ENCODE measurements at regions not wholly inside any gene's neighbourhood (a gene's known extent, or its start where the extent isn't known, plus 50 kb on each side); places are given as distances from the start of the nearest gene placed in this dataset.

DNA sequence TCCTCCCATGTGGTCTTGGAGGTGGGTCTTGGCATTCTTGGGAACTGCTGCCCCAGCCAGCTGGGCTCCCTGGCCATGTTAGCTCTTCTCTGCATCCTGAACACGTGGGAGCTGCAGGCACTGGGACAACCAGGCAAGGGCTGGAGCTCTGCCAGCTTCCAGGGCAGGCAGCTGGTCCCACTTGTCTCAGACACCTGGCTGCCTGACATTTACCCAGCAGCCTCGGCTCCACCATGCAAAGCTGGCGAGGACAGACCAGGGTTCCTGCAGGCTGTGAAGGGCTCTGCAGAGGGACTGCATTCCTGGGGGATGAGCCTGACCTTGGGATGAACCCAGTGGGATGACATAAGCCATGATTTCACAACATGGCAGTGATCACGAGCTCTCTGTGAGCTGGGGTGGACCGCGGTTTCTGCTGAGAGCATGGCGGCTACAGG, 99.0 kb upstream of the TSHZ3 start:
- peak; percentile 41 for DNase-seq

DNA sequence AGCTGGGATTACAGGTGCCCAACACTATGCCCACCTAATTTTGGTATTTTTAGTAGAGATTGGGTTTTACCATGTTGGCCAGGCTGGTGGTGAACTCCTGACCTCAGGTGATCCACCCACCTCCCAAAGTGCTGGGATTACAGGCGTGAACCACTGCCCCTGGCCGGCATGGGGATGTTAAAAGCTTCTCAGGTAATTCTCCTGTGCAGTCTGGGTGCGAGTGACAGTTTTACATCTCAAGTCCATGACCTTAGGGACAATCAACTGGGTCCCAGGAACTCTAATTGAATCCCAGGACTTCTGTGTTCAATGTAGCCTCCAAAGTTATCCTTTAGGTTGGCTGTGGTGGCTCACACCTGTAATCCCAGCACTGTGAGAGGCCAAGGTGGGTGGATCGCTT, 100.1 kb upstream of the TSHZ3 start:
- no peak for DNase-seq

DNA sequence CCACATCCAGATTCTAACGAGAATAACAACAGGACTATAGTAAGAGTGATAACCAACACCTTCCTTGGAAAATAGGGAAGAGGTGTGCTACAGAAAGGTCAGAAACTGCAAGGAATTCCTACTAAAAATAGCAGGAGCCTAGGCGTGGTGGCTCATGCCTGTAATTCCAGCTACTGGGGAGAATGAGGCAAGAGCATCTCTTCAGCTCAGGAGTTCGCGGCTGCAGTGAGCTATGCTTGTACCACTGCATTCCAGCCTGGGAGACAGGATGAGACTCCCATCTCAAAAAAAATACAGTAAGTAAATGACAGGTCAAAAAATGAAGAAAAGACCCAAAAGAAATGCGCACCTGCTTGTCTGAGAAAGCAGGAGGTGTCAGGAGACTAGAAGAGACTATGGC, 101.5 kb upstream of the TSHZ3 start:
- no peak for DNase-seq

- no peak for DNase-seq
Measured at GRCh38 chr19:31451686-31452330, 102.6 kb upstream of the TSHZ3 start.

DNA sequence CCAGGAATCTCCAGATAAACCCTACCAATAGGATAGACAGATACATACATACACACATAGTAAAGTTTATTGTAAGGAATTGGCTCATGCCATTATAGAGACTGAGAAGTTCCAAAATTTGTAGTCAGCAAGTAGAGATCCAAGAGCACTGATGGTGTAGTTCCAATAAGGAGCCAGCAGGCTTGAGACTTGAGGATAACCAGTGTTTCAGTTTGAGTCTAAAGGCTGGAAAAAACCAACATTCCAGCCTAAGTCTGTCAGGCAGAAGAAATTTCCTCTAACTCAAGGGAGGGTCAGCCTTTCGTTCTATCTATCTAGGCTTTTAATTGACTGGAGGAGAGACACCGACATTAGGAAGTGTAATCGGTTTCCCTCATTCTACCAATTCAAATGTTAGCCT, 110.2 kb upstream of the TSHZ3 start:
- DNase-seq: peak; percentile 6

DNA sequence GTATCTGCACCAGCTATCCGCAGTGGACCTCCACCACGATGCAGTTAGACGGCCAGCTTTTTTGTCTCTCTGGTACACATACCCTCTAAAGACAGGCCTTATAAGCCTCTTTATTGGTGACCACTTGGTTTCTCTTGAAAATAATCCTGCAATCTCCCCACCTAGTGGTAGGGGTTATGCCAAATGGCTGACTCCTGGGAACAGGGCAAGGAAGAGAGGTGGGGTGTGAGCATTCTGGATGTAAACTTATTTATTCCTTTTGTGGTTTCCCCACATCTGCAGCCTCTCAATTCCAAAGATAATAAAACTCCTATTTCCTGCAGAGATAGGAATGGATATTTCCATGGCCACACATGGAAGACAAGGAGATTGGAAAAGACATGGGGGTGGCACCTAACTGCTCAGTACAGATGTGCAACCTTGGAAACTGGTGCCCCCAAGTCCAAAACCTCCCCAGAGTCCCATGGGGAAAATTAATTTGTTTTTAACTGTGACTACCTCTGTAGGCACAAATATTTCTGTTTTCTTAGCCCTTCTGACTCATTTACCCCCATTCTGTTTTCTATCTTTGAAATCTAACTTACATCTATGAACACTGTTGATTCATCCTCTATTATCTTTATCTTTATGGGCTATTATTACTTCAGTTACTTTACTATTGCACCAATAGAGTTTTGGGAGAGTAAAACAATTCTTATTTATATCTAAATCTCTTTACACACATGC, 112.7 kb upstream of the TSHZ3 start:
- peak; percentile 5 for DNase-seq

DNA sequence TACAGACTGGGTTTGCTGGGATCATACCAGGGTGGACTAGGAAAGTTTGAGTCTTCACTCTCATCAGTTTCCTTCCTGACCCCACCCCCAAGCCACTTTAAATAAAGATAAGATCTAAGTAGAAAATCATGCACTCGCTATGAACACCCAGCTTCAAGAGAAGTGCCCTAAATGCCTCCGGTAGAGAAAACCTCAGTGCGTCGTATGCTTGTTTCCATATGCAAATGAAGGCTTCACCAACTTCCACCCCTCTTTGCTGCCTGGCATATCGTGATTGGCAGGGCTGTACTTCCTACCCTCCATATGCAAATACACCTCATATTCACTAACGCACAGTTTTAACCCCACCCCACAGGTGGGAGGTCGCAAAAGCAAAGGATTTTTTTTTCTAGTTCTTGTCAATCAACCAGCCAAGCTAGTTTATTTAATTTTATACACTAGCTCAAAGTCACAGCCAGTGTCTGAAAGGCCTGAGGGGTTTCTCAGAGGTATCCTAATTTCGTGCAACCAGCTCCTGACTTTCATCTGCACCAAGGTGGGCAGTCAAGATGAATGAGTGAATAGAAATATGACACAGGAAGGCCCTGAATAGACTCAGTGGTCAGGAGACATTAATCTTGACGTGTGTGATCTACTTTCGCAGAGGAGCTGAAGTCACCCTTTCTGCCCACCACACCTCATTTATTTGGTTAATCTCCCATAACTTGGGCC, 121.1 kb upstream of the TSHZ3 start:
- DNase-seq: no peak

DNA sequence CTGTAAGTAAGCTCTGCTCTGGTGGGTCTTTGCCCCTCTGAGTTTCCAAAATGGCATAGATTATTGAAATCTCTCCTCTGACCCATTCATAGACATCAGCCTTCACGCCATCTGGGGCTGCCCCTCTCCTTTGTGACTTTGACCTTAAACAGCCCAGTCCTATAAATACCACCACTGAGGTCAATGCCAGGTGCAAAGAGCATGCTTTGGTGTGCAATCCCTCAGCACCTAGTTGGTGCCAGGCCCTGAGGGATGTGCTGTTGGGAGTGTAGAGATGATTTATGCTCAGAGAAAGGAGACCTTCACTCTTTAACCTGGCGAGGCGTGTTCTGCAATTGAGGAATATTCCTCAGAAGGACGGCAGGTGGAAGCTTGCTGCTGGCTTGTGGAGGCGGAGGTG, 121.7 kb upstream of the TSHZ3 start:
- DNase-seq: no peak

GRCh38 chr19:31478241-31478640, 129.0 kb upstream of the TSHZ3 start:
- no peak for DNase-seq

DNA sequence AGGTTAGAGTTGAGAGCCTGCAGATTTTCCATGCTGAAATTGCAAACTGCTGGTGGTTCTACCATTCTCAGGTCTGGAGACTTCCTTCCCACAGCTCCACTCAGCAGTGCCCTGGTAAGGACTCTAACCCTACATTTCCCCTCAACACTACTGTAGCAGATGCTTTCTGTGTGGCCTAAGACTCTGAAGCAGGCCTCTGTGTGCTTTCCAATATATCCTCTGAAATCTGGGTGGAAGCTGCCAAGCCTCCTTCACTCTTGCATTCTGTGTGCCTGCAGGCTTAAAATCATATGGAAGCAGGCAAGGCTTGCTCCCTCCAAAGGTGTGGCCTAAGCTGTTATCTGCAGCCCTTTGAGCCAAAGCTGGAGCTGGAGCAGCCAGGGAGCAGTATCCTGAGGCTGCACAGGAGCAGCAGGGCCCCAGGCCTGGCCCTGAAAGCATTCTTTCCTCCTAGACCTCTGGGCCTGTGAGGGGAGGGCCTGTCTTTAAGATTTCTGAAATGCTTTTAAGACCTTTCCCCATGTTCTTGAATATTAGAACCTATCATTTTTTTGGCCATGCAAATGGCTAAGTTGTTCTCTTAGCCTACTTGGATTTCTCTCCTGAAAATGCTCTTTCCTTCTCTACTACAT, 134.1 kb upstream of the TSHZ3 start:
- no peak for DNase-seq

- DNase-seq: peak; percentile 54
Measured at GRCh38 chr19:31484858-31485410, 135.7 kb upstream of the TSHZ3 start.

DNA sequence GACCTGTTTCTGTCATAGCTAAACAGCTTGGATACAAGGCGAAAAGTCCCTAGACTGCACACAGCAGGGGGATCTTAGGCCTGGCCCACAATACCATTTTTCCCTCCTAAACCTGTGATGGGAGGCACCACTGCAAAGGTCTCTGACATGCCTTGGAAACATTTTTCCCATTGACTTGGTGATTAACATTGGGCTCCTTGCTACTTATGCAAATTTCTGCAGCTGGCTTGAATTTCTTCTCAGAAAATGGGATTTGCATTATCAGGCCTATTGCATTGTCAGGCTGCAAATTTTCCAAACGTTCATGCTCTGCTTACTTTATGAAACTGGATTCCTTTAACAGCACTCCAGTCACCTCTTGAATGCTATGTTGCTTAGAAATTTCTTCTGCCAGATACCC, 136.2 kb upstream of the TSHZ3 start:
- DNase-seq: no peak

DNA sequence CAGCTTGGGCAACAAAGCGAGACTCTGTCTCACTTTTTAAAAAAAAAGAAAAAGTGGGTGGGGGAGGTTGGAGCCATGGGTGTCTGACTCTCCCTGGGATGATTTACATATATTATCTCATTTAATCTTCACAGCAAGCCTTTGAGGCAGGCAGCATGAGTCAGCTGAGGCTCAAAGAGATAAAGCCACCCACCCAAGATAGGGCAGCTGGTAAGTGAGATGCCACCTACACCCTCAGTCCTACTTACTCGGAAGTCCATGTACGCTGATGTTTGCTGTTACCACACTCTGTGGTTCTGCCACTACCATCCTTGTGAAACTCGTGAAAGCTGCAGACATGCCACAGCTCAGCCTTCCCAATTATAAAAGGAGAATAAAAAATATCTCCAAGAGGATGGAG, 142.0 kb upstream of the TSHZ3 start:
- no peak for DNase-seq

GRCh38 chr19:31492050-31492449, 142.8 kb upstream of the TSHZ3 start:
- DNase-seq: no peak

DNA sequence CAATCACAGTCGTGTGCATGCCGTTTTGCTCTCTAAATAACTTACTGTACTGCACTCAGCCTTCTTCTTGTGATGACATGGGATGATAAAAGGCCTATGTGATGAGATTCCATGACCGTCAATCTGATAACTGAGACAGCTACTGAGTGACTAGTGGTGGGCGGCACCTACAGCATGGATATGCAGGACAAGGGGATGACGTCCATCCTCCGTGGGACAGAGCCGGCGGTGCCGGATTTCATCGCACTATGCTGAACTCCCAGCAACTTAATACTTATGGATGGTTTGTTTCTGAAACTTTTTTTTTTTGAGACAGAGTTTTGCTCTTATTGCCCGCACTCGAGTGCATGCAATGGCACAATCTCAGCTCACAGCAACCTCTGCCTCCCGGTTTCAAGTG, 146.8 kb upstream of the TSHZ3 start:
- DNase-seq: no peak

GRCh38 chr19:31497709-31498108, 148.5 kb upstream of the TSHZ3 start:
- no peak for DNase-seq

DNA sequence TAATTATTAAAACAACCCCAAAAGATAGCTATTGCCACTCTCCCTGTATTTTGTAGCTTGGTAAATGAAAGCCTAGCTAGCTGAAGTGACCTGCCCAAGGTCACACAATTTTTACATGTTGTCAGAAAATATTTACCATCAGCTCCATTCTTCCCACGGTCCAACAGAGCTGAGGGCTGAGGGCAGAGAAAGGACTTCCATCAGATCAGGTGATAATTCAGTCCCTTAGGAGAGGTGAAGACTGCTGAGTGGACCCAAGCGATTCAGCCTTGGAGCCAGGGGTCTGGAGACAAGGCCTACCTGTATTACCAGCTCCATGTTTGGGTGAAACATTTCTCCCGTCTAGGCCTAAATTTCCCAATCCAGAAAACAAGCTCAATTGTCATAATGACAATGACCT, 149.5 kb upstream of the TSHZ3 start:
- no peak for DNase-seq

DNA sequence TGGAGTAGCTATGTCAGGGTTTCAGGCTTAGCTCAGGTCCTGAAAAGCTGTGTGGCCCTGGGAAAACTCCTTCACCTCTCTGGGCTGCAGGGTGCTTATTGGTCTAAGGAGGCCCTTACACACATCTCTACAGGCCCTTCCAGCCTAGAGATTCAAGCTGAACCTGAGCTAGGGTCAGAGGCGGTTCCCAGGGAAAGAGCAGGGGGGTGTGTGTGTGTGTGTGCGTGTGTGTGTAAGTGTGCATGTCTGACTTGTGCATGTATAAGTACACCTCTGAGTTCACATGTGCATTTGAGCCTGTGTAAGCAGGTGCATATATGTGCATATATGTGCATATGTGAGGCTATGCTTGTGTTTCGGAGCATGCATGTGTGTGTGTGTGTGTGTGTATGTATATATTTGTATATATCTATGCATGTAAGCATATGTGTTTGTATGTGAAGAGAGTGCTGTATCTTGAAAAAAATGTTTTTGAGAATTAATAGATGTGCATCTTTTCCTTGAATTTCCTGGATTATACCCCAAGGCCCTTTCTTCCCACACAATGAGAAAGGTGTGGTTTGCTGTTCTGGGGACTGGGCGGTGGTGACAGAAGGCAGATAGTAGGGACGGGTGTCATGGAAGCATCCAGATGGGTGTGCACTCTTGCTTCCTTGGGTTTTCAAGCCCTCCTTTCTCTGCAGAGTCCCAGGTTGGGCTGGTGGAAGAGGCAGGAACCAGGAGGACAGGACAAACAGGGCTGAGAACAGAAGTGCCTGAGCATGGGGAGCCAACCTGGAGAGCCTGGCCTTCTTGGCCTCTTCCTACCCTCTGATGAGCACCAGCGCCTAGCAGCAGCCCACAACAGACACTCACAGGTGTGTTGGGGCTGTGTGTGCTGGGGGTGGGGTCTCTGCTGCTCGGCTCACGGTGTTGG, 150.3 kb upstream of the TSHZ3 start:
- DNase-seq: no peak

- DNase-seq: no peak
Measured at GRCh38 chr19:31500197-31500830, 151.1 kb upstream of the TSHZ3 start.

DNA sequence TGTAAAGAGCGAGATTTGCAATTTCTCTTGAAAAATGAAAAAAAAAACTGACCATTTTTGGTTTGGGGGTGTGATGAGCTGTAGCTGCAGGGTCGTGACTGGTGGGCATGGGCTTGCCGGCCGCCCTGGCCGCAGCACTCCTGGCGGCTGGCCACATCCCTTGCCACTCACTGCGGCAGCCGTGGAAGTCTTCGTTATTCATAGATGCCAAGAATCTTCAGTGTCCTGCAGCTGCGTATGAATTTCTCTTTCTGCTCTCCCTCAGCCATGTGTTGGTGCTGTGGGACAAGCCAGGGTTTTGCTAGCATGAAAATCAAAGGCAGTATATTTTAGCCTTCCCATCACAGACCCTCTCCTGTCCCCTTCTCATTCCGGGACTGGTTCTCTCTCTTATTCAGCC, 151.7 kb upstream of the TSHZ3 start:
- DNase-seq: no peak

- no peak for DNase-seq
Measured at GRCh38 chr19:31501427-31502195, 152.4 kb upstream of the TSHZ3 start.
